Right lobe of liver (tissue), 4 donors: ENCODE measurements at regions not wholly inside any gene's neighbourhood (a gene's known extent, or its start where the extent isn't known, plus 50 kb on each side); places are given as distances from the start of the nearest gene placed in this dataset.

Experiments
- POLR2A ChIP-seq: fragments of 450-650 bp; IDR thresholded peaks from one replicate; pipeline ENCODE4 v1.6.1; 2017; ENCODE audit warnings: antibody characterized with exemption, mild to moderate bottlenecking
- TF ChIP-seq, protein P1 (sequence below), 4 donors: fragments of 200-600 bp in 3 of 4; fragments of 450-650 bp in 1 of 4; IDR thresholded peaks; one replicate each; pipeline versions ENCODE4 v1.5.1 to v1.8.0; 2016 to 2022; ENCODE audit warnings: antibody characterized with exemption in 4 of 4, mild to moderate bottlenecking in 2 of 4
- donor health status: DM: no; HTN: no; CAD: no.
- donor health status: DM: no; HTN: no; CAD: no.
- donor health status: DM: no; HTN: yes; CAD: no.

DNA sequence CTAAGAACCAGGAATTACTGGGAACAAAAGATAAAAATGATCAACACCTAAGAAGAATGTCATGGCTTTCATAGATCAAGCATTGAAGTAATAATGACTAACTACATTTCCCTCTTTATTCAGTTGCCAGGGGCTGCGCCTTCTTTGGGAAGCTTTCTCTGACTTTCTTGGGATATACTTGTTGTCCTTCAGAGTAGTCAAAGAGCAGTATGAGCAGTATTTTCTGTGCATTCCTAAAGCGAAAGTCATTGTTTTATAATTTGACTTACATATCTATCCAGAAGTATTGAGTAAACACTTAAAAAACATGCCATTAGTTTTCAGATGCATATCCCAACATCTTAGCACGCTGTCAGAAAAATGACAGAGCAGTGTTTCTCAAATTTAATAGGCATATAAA is 2412.4 kb downstream of the PCDH9 start:
- no peak for TF ChIP-seq POLR2A
- TF ChIP-seq, protein P1, sequence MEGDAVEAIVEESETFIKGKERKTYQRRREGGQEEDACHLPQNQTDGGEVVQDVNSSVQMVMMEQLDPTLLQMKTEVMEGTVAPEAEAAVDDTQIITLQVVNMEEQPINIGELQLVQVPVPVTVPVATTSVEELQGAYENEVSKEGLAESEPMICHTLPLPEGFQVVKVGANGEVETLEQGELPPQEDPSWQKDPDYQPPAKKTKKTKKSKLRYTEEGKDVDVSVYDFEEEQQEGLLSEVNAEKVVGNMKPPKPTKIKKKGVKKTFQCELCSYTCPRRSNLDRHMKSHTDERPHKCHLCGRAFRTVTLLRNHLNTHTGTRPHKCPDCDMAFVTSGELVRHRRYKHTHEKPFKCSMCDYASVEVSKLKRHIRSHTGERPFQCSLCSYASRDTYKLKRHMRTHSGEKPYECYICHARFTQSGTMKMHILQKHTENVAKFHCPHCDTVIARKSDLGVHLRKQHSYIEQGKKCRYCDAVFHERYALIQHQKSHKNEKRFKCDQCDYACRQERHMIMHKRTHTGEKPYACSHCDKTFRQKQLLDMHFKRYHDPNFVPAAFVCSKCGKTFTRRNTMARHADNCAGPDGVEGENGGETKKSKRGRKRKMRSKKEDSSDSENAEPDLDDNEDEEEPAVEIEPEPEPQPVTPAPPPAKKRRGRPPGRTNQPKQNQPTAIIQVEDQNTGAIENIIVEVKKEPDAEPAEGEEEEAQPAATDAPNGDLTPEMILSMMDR (IDR thresholded peaks at IDR 0.05): no peak
